HepG2 (cell line): ENCODE measurements at regions not wholly inside any gene's neighbourhood (a gene's known extent, or its start where the extent isn't known, plus 50 kb on each side); places are given as distances from the start of the nearest gene placed in this dataset.

Source experiments
- ATAC-seq: fragments of 200-7000 bp; cut with Tn5 transposase; 3 replicates; pipeline ENCODE4 v1.9.1; 2020; ENCODE audit warnings: mild to moderate bottlenecking, moderate library complexity
- BruUV-seq: library from RNA; stranded (reverse); fragments of 400-500 nt; replicated peaks from 2 replicates; lab custom pipeline; 2021; lab: Mats Ljungman, UMichigan
- CTCF ChIA-PET: fragments of 300-600 bp; formaldehyde crosslinking; extraction: SDS; loops from one replicate; lab custom pipeline; 2021; ENCODE audit warnings: low total read pairs, inconsistent platforms, low intra/inter-chr PET ratio; lab: Yijun Ruan, JAX
- POLR2A ChIA-PET: fragments of 350-600 bp; sonication (Branson Sonifier 250); formaldehyde crosslinking; loops from one replicate; lab custom pipeline; 2020; ENCODE audit warnings: antibody characterized with exemption, inconsistent platforms; lab: Yijun Ruan, JAX
- DNase-seq: peaks from one replicate; pipeline ENCODE4 v3.0.0-alpha.2; 2015; ENCODE audit warnings: low spot score
- FAIRE-seq: peaks from 3 replicates; lab custom pipeline; 2011; peaks lifted over from hg19 to GRCh38; lab: Jason Lieb, UNC
- H2AFZ ChIP-seq: one replicate; pipeline ENCODE4 v1.6.1; 2011; ENCODE audit warnings: low read length, inconsistent platforms
- H3K27ac ChIP-seq: fragments of 300-600 bp; 3 replicates; pipeline ENCODE4 v1.8.0; 2011; ENCODE audit warnings: mixed run types, mild to moderate bottlenecking, mixed read lengths, low read length, inconsistent platforms; ENCODE audit not compliant: insufficient read depth; ENCODE audit errors: extremely low read length
- H3K27me3 ChIP-seq, 2 experiments: fragments of 200-600 bp in 1 of 2; 2 replicates in 1 of 2; 3 replicates in 1 of 2; pipeline versions ENCODE4 v1.6.0 to v1.8.0; 2011; ENCODE audit warnings: low read length in 2 of 2, mild to moderate bottlenecking in 2 of 2, moderate library complexity in 2 of 2, inconsistent platforms in 1 of 2; ENCODE audit not compliant: insufficient read depth in 2 of 2, control insufficient read depth in 1 of 2
- H3K36me3 ChIP-seq, 2 experiments: fragments of 200-600 bp in 1 of 2; replicated peaks in 1 of 2; 2 replicates in 1 of 2; 3 replicates in 1 of 2; pipeline versions ENCODE4 v1.5.1 to v1.8.0; 2011; ENCODE audit warnings: low read length in 2 of 2, inconsistent platforms in 1 of 2; ENCODE audit not compliant: insufficient read depth in 2 of 2, control insufficient read depth in 1 of 2
- H3K4me1 ChIP-seq: 2 replicates; pipeline ENCODE4 v1.5.1; 2012; ENCODE audit warnings: low read length, inconsistent platforms; ENCODE audit not compliant: insufficient read depth
- H3K4me2 ChIP-seq: 2 replicates; pipeline ENCODE4 v1.6.0; 2011; ENCODE audit warnings: low read depth, low read length, inconsistent platforms
- H3K4me3 ChIP-seq, 3 experiments: fragments of 200-600 bp in 1 of 3; sonication (generic), shearing (Covaris generic) in 1 of 3; replicated peaks in 1 of 3; 2 replicates each; pipeline ENCODE4 v1.5.1; 2011 to 2016; ENCODE audit warnings: low read length in 3 of 3, inconsistent platforms in 2 of 3, low read depth in 2 of 3, mild to moderate bottlenecking in 2 of 3, control low read depth in 1 of 3, mixed read lengths in 1 of 3; ENCODE audit not compliant: insufficient read depth in 1 of 3
- H3K79me2 ChIP-seq: one replicate; pipeline ENCODE4 v1.6.1; 2011; ENCODE audit warnings: low read length, inconsistent platforms; ENCODE audit not compliant: insufficient read depth
- H3K9ac ChIP-seq: 2 replicates; pipeline ENCODE4 v1.6.0; 2011; ENCODE audit warnings: mild to moderate bottlenecking, low read depth, low read length, inconsistent platforms; ENCODE audit not compliant: insufficient read depth
- H3K9me3 ChIP-seq: 2 replicates; pipeline ENCODE4 v1.5.1; 2012; ENCODE audit warnings: mild to moderate bottlenecking, low read length
- H4K20me1 ChIP-seq: 2 replicates; pipeline ENCODE4 v1.6.0; 2011; ENCODE audit warnings: inconsistent platforms, mild to moderate bottlenecking, low read length, moderate library complexity; ENCODE audit not compliant: insufficient read depth
- BHLHE40 ChIP-seq: IDR thresholded peaks from 2 replicates; pipeline ENCODE4 v1.6.1; 2011; ENCODE audit warnings: low read length, improper control_type of control experiment
- CEBPZ ChIP-seq: IDR thresholded peaks from 2 replicates; pipeline ENCODE4 v1.6.1; 2012; ENCODE audit warnings: low read length, improper control_type of control experiment
- HNRNPK ChIP-seq: fragments of 200-400 bp; formaldehyde crosslinking; IDR thresholded peaks from 2 replicates; pipeline ENCODE4 v1.6.1; 2018; ENCODE audit warnings: low read length, low read depth, moderate library complexity, mild to moderate bottlenecking; ENCODE audit not compliant: poor library complexity, severe bottlenecking
- MATR3 ChIP-seq: sonication (generic); formaldehyde crosslinking; IDR thresholded peaks from 2 replicates; pipeline ENCODE4 v1.4.0; 2020; ENCODE audit warnings: missing genetic modification reagents
- REPIN1 ChIP-seq: sonication (generic); formaldehyde crosslinking; IDR thresholded peaks from 2 replicates; pipeline ENCODE4 v1.8.0; 2022; ENCODE audit warnings: missing genetic modification reagents, low read depth, mild to moderate bottlenecking, borderline replicate concordance
- SALL1 ChIP-seq: sonication (generic); formaldehyde crosslinking; IDR thresholded peaks from 2 replicates; pipeline ENCODE4 v1.8.0; 2022; ENCODE audit warnings: mild to moderate bottlenecking, missing genetic modification reagents
- TRAFD1 ChIP-seq: sonication (generic); formaldehyde crosslinking; IDR thresholded peaks from 2 replicates; pipeline ENCODE4 v1.5.1; 2020; ENCODE audit warnings: missing genetic modification reagents, mild to moderate bottlenecking, borderline replicate concordance
- ZMAT3 ChIP-seq: sonication (generic); formaldehyde crosslinking; conservative IDR thresholded peaks from 2 replicates; pipeline ENCODE4 v1.7.0; 2021; ENCODE audit warnings: missing genetic modification reagents
- ZNF30 ChIP-seq: sonication (generic); formaldehyde crosslinking; IDR thresholded peaks from 2 replicates; pipeline ENCODE4 v1.5.0; 2020; ENCODE audit warnings: mild to moderate bottlenecking, missing genetic modification reagents
- ZNF709 ChIP-seq: sonication (generic); formaldehyde crosslinking; IDR thresholded peaks from 2 replicates; pipeline ENCODE4 v1.5.0; 2020; ENCODE audit warnings: mild to moderate bottlenecking, missing genetic modification reagents
- ZNF766 ChIP-seq: sonication (generic); formaldehyde crosslinking; IDR thresholded peaks from 2 replicates; pipeline ENCODE4 v1.5.0; 2020; ENCODE audit warnings: missing genetic modification reagents, borderline replicate concordance
- WGBS: methylation state at CpG from one replicate; pipeline ENCODE4 v1.1.6; 2017; ENCODE audit warnings: low lambda C conversion rate; 5-methylcytosine and 5-hydroxymethylcytosine counted together
- in situ Hi-C: cut with HindIII; loops from 2 replicates; pipeline ENCODE4 v1.10.0; 2017; ENCODE audit warnings: low pct_unique_long_range_greater_than_20kb; ENCODE audit not compliant: extremely low pct_ligation_motif_present
- intact Hi-C: fragments of 100-400 bp; cut with micrococcal nuclease; formaldehyde crosslinking; loops from one replicate; pipeline ENCODE4 v1.10.0; 2022; ENCODE audit not compliant: unreplicated experiment

- POLR2A ChIA-PET = no interaction called here
- FAIRE-seq = no peak
- in situ Hi-C loops = no loop called here
Observed at GRCh38 chr5:42927730-42928129, 112.4 kb downstream of the ANXA2R start.

More at GRCh38 chr5:42927730-42928129, 112.4 kb downstream of the ANXA2R start:
- Histone ChIP-seq H3K79me2 (no peaks in the 10 kb centered on the region), H3K4me3 (no peak overlapping the region), H3K27me3 (no peaks in the 10 kb centered on the region; a peak in 1 of 5 replicates), H3K4me2 (no peak overlapping the region), H3K9ac (no peak overlapping the region), H3K9me3 (0 out of 2 replicates have a peak, but pooled peaks cover 6% of the 10 kb centered on the region), H3K4me1 (no peaks in the 10 kb centered on the region), H4K20me1 (no peaks in the 10 kb centered on the region), H2AFZ (no peak overlapping the region), H3K27ac (no peak overlapping the region), H3K36me3 (no peaks in the 10 kb centered on the region)
- CTCF ChIA-PET = no interaction called here
- 79% methylated on average over 8 of the region's 8 CpGs for WGBS
- DNase-seq (no peak), ATAC-seq (no peak)
- BruUV-seq = no TSS peak
- TF ChIP-seq ZMAT3 (CRISPR knock-in tag) (no peak), BHLHE40 (no peak), ZNF766 (CRISPR knock-in tag) (no peak), ZNF30 (CRISPR knock-in tag) (no peak), CEBPZ (no peak), TRAFD1 (CRISPR knock-in tag) (no peak), MATR3 (CRISPR knock-in tag) (no peak), REPIN1 (CRISPR knock-in tag) (no peak), ZNF709 (CRISPR knock-in tag) (no peak), HNRNPK (no peak), SALL1 (CRISPR knock-in tag) (no peak)
- intact Hi-C loops = no loop called here
